Cardiac fibroblast (primary cell): ENCODE measurements at regions not wholly inside any gene's neighbourhood (a gene's known extent, or its start where the extent isn't known, plus 50 kb on each side); places are given as distances from the start of the nearest gene placed in this dataset.
"Not testable (repeated sequence)": the region's sequence is repeated elsewhere in the genome, so short reads cannot be mapped to it uniquely, and the experiment has no call there.

Experiments used
- DNase-seq, 2 donors: peaks; one replicate each; pipeline versions ENCODE4 v3.0.0 to v3.0.0-alpha.2; 2010; ENCODE audit warnings: low read depth in 2 of 2
- H3K4me3 ChIP-seq, 2 donors: replicated peaks in 1 of 2; 1 replicate in 1 of 2; 2 replicates in 1 of 2; pipeline ENCODE4 v1.5.1; 2011; ENCODE audit warnings: low read depth in 2 of 2, low read length in 2 of 2, mild to moderate bottlenecking in 2 of 2, moderate library complexity in 1 of 2
- CTCF ChIP-seq: IDR thresholded peaks from one replicate; pipeline ENCODE4 v1.5.1; 2011; ENCODE audit warnings: low read depth, mild to moderate bottlenecking, low read length, inconsistent platforms

GRCh38 chr12:31162896-31163560, 89.4 kb downstream of the DDX11 start:
- not testable (repeated sequence) for H3K4me3 ChIP-seq, DNase-seq

GRCh38 chr12:31174293-31174692, 100.6 kb downstream of the DDX11 start:
- not testable (repeated sequence) for H3K4me3 ChIP-seq, DNase-seq

GRCh38 chr12:31177514-31177913, 103.9 kb downstream of the DDX11 start:
- DNase-seq, H3K4me3 ChIP-seq: not testable (repeated sequence)

GRCh38 chr12:31178875-31179274, 105.2 kb downstream of the DDX11 start:
- not testable (repeated sequence) for DNase-seq, H3K4me3 ChIP-seq

- not testable (repeated sequence) for DNase-seq, H3K4me3 ChIP-seq
These were observed 106.1 kb downstream of the DDX11 start for GRCh38 chr12:31179627-31180237.

GRCh38 chr12:31182571-31182970, 108.9 kb downstream of the DDX11 start:
- H3K4me3 ChIP-seq, DNase-seq: not testable (repeated sequence)

- H3K4me3 ChIP-seq, DNase-seq: not testable (repeated sequence)
These were observed 109.4 kb downstream of the DDX11 start for GRCh38 chr12:31183107-31183506.

GRCh38 chr12:31183899-31184298, 110.2 kb downstream of the DDX11 start:
- H3K4me3 ChIP-seq, DNase-seq: not testable (repeated sequence)

- H3K4me3 ChIP-seq, DNase-seq: not testable (repeated sequence)
These were observed 111.0 kb downstream of the DDX11 start for GRCh38 chr12:31184667-31185066.

- peak in 1 of 2 donors; percentile 28 for DNase-seq
These were observed 119.0 kb downstream of the DDX11 start for GRCh38 chr12:31192689-31193088.

GRCh38 chr12:31195620-31196019, 122.0 kb downstream of the DDX11 start:
- DNase-seq, H3K4me3 ChIP-seq: not testable (repeated sequence)

More at GRCh38 chr12:31192689-31193088, 119.0 kb downstream of the DDX11 start:
- not testable (repeated sequence) for H3K4me3 ChIP-seq

- DNase-seq, H3K4me3 ChIP-seq: not testable (repeated sequence)
These were observed 125.8 kb downstream of the DDX11 start for GRCh38 chr12:31199476-31199875.

- no peak for TF ChIP-seq CTCF
- no peak overlapping the region for H3K4me3 ChIP-seq
- no peak for DNase-seq
These were observed 124.6 kb downstream of the SINHCAF start for GRCh38 chr12:31201382-31201781.
